GM12864 (cell line): ENCODE measurements at regions not wholly inside any gene's neighbourhood (a gene's known extent, or its start where the extent isn't known, plus 50 kb on each side); places are given as distances from the start of the nearest gene placed in this dataset.

Source experiments
- DNase-seq: peaks from one replicate; pipeline ENCODE4 v3.0.0-alpha.2; 2011; ENCODE audit warnings: low read depth
- H3K4me3 ChIP-seq: 2 replicates; pipeline ENCODE4 v1.5.1; 2011; ENCODE audit warnings: mild to moderate bottlenecking, low read depth, low read length, control low read depth
- CTCF ChIP-seq: IDR thresholded peaks from 2 replicates; pipeline ENCODE4 v1.5.1; 2011; ENCODE audit warnings: low read depth, mild to moderate bottlenecking, moderate library complexity, low read length, control low read depth, inconsistent platforms; ENCODE audit errors: missing control alignments

DNA sequence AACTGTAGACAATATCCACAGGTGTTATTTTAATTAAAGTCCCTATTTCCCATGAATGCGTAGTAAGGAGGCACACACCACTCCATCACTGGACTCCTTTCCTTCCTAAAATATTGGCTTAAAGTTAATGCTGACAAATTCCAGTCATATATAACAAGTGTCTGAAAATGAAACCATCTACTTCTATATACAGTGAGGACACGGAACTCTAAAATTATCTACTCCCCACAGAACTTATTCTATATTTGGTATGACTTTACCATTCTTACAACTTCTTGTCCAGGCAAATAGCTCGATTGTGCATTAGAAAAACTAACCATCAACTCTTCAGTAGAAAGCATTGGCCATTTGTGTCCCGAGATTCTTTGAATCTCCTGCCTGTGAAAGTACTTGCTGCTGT is 1560.2 kb downstream of the EFNB2 start:
- no peak for DNase-seq
- no peak for TF ChIP-seq CTCF
- no peak overlapping the region for H3K4me3 ChIP-seq

GRCh38 chr13:104968876-104969275 is 1566.6 kb downstream of the EFNB2 start:
- no peak for TF ChIP-seq CTCF
- no peak for DNase-seq
- no peak overlapping the region for H3K4me3 ChIP-seq

- H3K4me3 ChIP-seq, result no peak overlapping the region; the same call in 1 of the 2 replicates
- TF ChIP-seq CTCF, result no peak
- DNase-seq, result no peak
Measured at GRCh38 chr13:104967836-104968630, 1567.4 kb downstream of the EFNB2 start.

- no peak for TF ChIP-seq CTCF
- no peak for DNase-seq
- H3K4me3 ChIP-seq, result no peak overlapping the region
Measured at GRCh38 chr13:104967376-104967775, 1568.1 kb downstream of the EFNB2 start.

DNA sequence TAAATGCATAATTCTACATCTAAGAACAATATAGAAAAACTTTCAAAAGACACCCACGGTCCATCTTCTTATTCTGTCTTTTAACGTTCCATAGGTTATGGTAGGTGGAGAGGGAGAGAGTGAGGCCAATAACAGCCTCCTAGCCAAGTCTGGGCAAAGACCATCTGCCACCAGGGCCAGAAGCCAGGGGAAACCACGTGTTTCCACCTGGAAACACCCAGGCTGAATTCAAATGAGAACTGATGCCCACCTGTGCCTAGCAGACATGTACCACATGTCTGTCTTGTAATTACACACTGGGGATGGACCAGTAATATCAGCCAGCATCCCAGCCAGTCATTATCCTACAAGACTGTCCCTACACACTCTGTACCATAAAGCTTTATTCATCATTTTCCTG is 1573.1 kb downstream of the EFNB2 start:
- TF ChIP-seq CTCF, result no peak
- H3K4me3 ChIP-seq, result no peak overlapping the region
- DNase-seq, result no peak

DNA sequence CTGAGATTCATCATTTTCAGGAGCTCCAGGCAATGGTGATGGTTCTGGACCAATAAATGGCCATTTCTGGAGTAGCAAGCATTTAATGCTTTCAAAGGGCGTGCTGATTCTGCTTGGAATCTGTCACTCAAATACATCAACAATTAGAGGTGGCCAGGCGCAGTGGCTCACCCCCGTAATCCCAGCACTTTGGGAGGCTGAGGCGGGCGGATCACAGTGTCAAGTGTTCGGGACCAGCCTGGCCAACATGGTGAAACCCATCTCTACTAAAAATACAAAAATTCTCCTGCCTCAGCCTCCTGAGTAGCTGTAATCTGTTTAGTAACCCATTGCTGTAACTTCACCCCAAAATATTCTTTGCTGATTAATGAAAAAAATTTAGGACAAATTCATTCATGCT is 1574.2 kb downstream of the EFNB2 start:
- no peak for TF ChIP-seq CTCF
- DNase-seq, result no peak
- no peak overlapping the region for H3K4me3 ChIP-seq

GRCh38 chr13:104954210-104954609 is 1581.3 kb downstream of the EFNB2 start:
- no peak for TF ChIP-seq CTCF
- DNase-seq, result no peak
- H3K4me3 ChIP-seq, result no peak overlapping the region
